ENCODE measurements at regions not wholly inside any gene's neighbourhood (a gene's known extent, or its start where the extent isn't known, plus 50 kb on each side); places are given as distances from the start of the nearest gene placed in this dataset.

- no peaks in the 10 kb centered on the region for H3K36me3 ChIP-seq
- 24 to 25% methylated on average over 4 of the region's 4 CpGs for WGBS, 2 donors
- intact Hi-C loops (cut with DNase I): loop anchor here in 2 of 3 donors (10.0 kb wide), 2 partner anchors 622 to 632 kb away; no protein-coding TSS in a partner anchor
- TF ChIP-seq CTCF (IDR thresholded peaks at IDR 0.05): peak; percentile 44 to 84 (median 74)
- DNase-seq (peak in 3 of 6 donors; percentile 39 to 66 (median 64)), FAIRE-seq (no peak), ATAC-seq (peak; percentile 67 to 96 (median 92))
- no peaks in the 10 kb centered on the region for H3K4me1 ChIP-seq
- no peaks in the 10 kb centered on the region for H3K9me3 ChIP-seq
- H3K27me3 ChIP-seq: no peaks in the 10 kb centered on the region
- H3K27ac ChIP-seq: no peak overlapping the region
- no peak overlapping the region for H3K4me3 ChIP-seq
These were observed 205.9 kb upstream of the IGF1R start for GRCh38 chr15:98442379-98442833.

GRCh38 chr15:98442901-98443300 is 205.4 kb upstream of the IGF1R start:
- Histone ChIP-seq H3K27me3 (no peaks in the 10 kb centered on the region), H3K4me1 (no peaks in the 10 kb centered on the region), H3K27ac (no peak overlapping the region), H3K9me3 (no peaks in the 10 kb centered on the region), H3K4me3 (no peak overlapping the region), H3K36me3 (no peaks in the 10 kb centered on the region)
- 40 to 51% methylated on average over 3 of the region's 3 CpGs for WGBS, 2 donors
- ATAC-seq (no peak), DNase-seq (no peak), FAIRE-seq (no peak)
- intact Hi-C loops (cut with DNase I): loop anchor here in 2 of 3 donors (10.0 kb wide), 2 partner anchors 622 to 632 kb away; no protein-coding TSS in a partner anchor
- no peak for TF ChIP-seq CTCF (IDR thresholded peaks at IDR 0.05)

GRCh38 chr15:98443526-98443925 is 204.8 kb upstream of the IGF1R start:
- intact Hi-C loops (cut with DNase I): loop anchor here in 2 of 3 donors (10.0 kb wide), 2 partner anchors 621 to 631 kb away; no protein-coding TSS in a partner anchor
- ATAC-seq: no peak
- TF ChIP-seq CTCF (IDR thresholded peaks at IDR 0.05): no peak
- no peaks in the 10 kb centered on the region for H3K9me3 ChIP-seq
- H3K27me3 ChIP-seq: no peaks in the 10 kb centered on the region
- FAIRE-seq: no peak
- WGBS, 2 donors: 83 to 84% methylated on average over 7 of the region's 7 CpGs
- H3K4me1 ChIP-seq: no peaks in the 10 kb centered on the region
- no peaks in the 10 kb centered on the region for H3K36me3 ChIP-seq
- no peak for DNase-seq
- H3K27ac ChIP-seq: no peak overlapping the region
- no peak overlapping the region for H3K4me3 ChIP-seq

- no peaks in the 10 kb centered on the region for H3K4me1 ChIP-seq
- FAIRE-seq (no peak), ATAC-seq (no peak), DNase-seq (no peak)
- H3K27ac ChIP-seq: no peak overlapping the region
- TF ChIP-seq CTCF (IDR thresholded peaks at IDR 0.05): no peak
- H3K9me3 ChIP-seq: no peaks in the 10 kb centered on the region
- intact Hi-C loops (cut with DNase I): loop anchor here in 2 of 3 donors (10.0 kb wide), 2 partner anchors 621 to 631 kb away; no protein-coding TSS in a partner anchor
- H3K27me3 ChIP-seq: no peaks in the 10 kb centered on the region
- H3K4me3 ChIP-seq: no peak overlapping the region
- no peaks in the 10 kb centered on the region for H3K36me3 ChIP-seq
- 60 to 61% methylated on average over 9 of the region's 9 CpGs for WGBS, 2 donors
These were observed 204.2 kb upstream of the IGF1R start for GRCh38 chr15:98444138-98444537.

GRCh38 chr15:98445315-98445714 is 203.0 kb upstream of the IGF1R start:
- no peaks in the 10 kb centered on the region for H3K9me3 ChIP-seq
- ATAC-seq (no peak), DNase-seq (no peak), FAIRE-seq (no peak)
- intact Hi-C loops (cut with DNase I): loop anchor here in 2 of 3 donors (10.0 kb wide), 2 partner anchors 619 to 629 kb away; no protein-coding TSS in a partner anchor
- TF ChIP-seq CTCF (IDR thresholded peaks at IDR 0.05): no peak
- H3K27me3 ChIP-seq: no peaks in the 10 kb centered on the region
- H3K4me3 ChIP-seq: no peak overlapping the region
- H3K4me1 ChIP-seq: no peaks in the 10 kb centered on the region
- no peak overlapping the region for H3K27ac ChIP-seq
- no peaks in the 10 kb centered on the region for H3K36me3 ChIP-seq
- 71 to 76% methylated on average over 11 of the region's 11 CpGs for WGBS, 2 donors
